ENCODE measurements at regions not wholly inside any gene's neighbourhood (a gene's known extent, or its start where the extent isn't known, plus 50 kb on each side); places are given as distances from the start of the nearest gene placed in this dataset.

DNA sequence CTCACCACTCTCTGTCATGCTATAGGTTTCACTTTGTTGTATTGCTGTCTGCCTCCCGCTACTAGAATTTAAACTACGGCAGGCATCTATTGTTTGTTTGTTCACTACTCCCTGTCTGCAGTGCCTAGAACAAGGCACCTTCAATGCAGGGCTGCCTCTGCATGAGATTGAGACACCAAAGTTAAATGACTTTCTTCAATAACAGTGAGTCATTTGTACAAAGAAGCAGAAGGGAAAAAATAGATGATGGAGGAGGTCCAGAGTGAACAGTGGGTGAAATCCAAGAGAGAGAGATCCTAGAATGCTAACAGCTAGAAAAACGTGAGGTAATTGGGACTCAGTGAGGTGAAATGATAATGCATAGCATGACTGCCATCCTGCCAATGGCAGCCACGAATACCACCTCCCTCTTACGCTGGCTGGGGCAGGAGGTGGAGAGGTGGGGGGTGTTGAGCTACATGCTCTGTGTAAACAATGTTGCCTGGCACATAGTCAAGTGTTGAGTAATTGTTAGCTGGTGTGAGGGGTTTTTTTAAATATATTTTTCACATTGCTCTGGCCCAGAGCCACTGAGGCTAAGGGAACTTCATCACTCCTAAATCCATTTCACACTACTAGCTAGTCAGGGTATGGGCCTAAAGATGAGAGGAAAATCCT lies 367.6 kb downstream of the RPS29 start:
- no peaks in the 10 kb centered on the region for H3K4me1 Mint-ChIP-seq (ENCODE audit: low read depth)
- DNase-seq (ENCODE audit: low spot score) = no peak
- no peak overlapping the region for H3K27ac Mint-ChIP-seq
- no peaks in the 10 kb centered on the region for H3K9me3 Mint-ChIP-seq
- no peaks in the 10 kb centered on the region for H3K27me3 Mint-ChIP-seq (ENCODE audit: low read depth)
- no peaks in the 10 kb centered on the region for H3K36me3 Mint-ChIP-seq (ENCODE audit: low read depth)
- H3K4me3 Mint-ChIP-seq = no peak overlapping the region

DNA sequence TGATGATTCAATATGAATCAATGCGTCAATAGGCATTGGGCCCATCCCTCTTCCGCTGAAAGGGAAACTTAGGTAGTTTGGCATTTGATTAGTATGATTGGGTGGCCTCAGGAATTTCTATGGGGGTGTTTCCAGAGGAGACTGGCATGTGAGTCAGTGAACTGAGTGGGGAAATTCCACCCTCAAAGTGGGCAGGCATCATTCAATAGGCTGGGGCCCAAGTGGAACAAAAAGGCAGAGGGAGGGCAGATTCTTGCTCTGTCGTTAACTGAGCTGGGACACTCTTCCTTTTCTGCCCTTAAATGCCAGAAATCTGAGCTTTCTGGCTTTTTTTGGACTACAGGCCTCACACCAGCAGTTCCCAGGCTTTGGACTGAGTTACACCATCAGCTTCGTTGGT lies 373.5 kb downstream of the RPS29 start:
- no peaks in the 10 kb centered on the region for H3K36me3 Mint-ChIP-seq (ENCODE audit: low read depth)
- no peaks in the 10 kb centered on the region for H3K9me3 Mint-ChIP-seq
- DNase-seq (ENCODE audit: low spot score) = no peak
- H3K27ac Mint-ChIP-seq = no peak overlapping the region
- no peaks in the 10 kb centered on the region for H3K27me3 Mint-ChIP-seq (ENCODE audit: low read depth)
- no peak overlapping the region for H3K4me3 Mint-ChIP-seq
- no peaks in the 10 kb centered on the region for H3K4me1 Mint-ChIP-seq (ENCODE audit: low read depth)

DNA sequence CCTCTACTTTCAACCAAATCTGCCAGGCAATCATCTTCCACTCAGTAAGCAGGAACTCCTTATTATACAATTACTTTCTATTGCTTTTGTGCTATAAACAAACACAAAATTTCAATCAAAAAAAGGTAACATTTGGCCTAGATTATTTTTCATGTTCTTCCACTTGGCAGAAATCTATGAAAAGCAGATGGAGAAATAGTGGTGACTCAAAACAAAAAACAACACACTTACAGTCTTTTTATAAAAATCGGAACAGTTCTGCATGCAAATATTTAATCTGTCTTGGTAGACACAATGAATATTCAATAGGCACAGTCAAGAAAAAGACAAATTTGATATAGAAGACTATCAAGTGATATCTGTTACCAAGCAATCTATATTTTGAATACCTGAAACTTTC lies 376.8 kb downstream of the RPS29 start:
- Mint-ChIP-seq H3K9me3 (no peaks in the 10 kb centered on the region), H3K27me3 (ENCODE audit: low read depth) (no peaks in the 10 kb centered on the region), H3K36me3 (ENCODE audit: low read depth) (no peaks in the 10 kb centered on the region), H3K27ac (no peak overlapping the region), H3K4me3 (no peak overlapping the region), H3K4me1 (ENCODE audit: low read depth) (no peaks in the 10 kb centered on the region)
- DNase-seq (ENCODE audit: low spot score) = no peak

DNA sequence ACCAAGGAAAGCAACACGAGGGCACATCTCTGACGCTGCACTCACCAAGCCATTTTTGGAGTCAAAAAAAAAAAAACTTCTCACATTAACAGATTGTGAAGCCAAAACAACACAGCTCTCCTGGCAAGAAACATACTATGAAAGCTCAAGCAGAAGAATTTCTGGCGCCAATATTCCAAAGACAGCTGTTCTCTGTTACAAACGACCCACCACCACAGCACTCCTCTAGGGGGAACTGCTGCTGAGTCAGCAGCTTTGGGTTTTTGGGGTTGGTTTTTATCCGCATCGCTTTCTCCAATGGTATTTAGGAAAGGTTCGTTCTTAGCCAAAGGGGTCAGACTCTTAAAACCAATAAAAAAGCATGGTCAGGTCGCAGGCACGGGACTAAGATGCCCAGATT lies 379.4 kb downstream of the RPS29 start:
- Mint-ChIP-seq H3K27me3 (ENCODE audit: low read depth) (no peaks in the 10 kb centered on the region), H3K4me1 (ENCODE audit: low read depth) (no peaks in the 10 kb centered on the region), H3K36me3 (ENCODE audit: low read depth) (no peaks in the 10 kb centered on the region), H3K4me3 (no peak overlapping the region), H3K27ac (no peak overlapping the region), H3K9me3 (no peaks in the 10 kb centered on the region)
- DNase-seq (ENCODE audit: low spot score) = no peak

DNA sequence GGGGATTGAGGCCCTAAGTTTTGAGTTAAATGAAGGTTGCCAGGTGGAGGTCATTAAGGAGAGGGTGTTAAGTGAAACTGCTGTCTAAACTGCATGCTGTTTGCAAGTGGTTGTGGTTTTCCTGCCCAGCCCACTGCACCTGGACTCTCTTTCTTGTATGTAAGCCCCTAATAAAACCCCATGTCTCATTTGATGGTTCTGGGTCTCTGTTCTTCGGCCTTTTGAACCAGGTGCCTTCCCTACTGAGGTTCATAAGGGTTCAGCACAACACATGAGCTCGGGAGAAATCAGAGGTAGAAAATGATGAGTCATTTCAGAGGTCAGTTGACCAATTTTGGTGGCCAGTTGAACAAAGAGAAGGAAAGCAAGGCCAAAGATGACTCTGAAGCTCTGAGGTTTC lies 382.5 kb downstream of the RPS29 start:
- no peaks in the 10 kb centered on the region for H3K36me3 Mint-ChIP-seq (ENCODE audit: low read depth)
- no peak overlapping the region for H3K4me3 Mint-ChIP-seq
- H3K4me1 Mint-ChIP-seq (ENCODE audit: low read depth) = no peaks in the 10 kb centered on the region
- no peak overlapping the region for H3K27ac Mint-ChIP-seq
- no peak for DNase-seq (ENCODE audit: low spot score)
- no peaks in the 10 kb centered on the region for H3K9me3 Mint-ChIP-seq
- H3K27me3 Mint-ChIP-seq (ENCODE audit: low read depth) = no peaks in the 10 kb centered on the region

DNA sequence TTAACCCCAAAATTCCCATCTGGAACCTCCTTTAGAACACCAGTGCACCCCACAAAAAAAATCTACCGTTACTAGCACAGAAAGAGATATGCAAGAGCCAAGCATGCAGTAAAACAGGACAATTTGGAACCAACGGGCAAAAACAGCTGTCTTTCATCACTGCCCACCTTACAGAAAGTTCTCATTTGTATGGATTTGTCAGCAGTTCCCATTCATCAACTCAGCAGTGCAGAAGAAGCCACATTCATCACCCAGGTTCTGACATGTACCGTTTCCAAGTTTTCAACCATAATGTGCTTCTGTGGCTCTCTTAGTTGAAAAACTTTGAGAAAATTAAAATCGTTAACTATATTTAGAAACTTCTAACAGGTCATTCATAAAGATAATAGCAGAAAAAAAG lies 387.0 kb downstream of the RPS29 start:
- H3K4me3 Mint-ChIP-seq = no peak overlapping the region
- H3K27me3 Mint-ChIP-seq (ENCODE audit: low read depth) = no peaks in the 10 kb centered on the region
- H3K4me1 Mint-ChIP-seq (ENCODE audit: low read depth) = no peaks in the 10 kb centered on the region
- H3K27ac Mint-ChIP-seq = no peak overlapping the region
- H3K9me3 Mint-ChIP-seq = no peaks in the 10 kb centered on the region
- no peak for DNase-seq (ENCODE audit: low spot score)
- no peaks in the 10 kb centered on the region for H3K36me3 Mint-ChIP-seq (ENCODE audit: low read depth)

DNA sequence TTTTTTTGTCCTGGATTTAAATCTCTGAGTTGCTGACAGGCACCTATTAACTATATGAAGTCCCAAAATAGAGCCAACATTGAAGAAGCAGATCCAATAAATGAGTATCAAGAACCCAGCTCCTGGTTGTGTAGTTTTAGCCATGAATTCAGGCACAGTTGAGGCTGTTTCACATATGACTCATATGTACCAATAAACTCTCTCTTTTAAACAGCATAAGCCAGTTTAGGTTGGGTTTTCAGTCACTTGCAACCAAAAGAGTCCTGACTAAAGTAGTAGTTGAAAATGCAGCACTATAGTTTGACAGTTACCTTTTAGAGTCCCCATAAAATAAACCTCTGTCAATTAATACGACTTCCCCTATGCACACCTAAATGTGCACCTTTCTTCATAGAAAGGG lies 389.9 kb downstream of the RPS29 start:
- no peak for DNase-seq (ENCODE audit: low spot score)
- H3K27ac Mint-ChIP-seq = no peak overlapping the region
- no peaks in the 10 kb centered on the region for H3K27me3 Mint-ChIP-seq (ENCODE audit: low read depth)
- no peak overlapping the region for H3K4me3 Mint-ChIP-seq
- H3K9me3 Mint-ChIP-seq = no peaks in the 10 kb centered on the region
- H3K4me1 Mint-ChIP-seq (ENCODE audit: low read depth) = no peaks in the 10 kb centered on the region
- no peaks in the 10 kb centered on the region for H3K36me3 Mint-ChIP-seq (ENCODE audit: low read depth)

DNA sequence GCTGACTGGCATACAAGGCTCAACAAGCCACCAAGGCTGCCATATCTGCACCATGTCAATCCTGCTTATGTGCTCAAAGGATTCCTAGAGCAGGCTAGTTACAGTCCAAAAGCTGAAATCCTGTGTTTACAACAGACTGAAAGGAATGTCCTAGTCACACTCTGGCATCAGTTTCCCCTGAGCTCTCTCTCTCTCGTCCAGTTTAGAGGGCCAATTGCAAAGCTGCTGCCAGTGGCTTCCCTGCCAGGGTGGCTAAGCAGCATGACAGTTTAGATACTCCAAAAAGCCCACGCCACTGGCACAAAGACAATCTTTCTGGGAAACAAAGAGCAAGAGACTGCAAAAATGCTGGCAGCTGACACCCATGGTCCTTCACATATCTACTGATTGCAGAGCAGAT lies 392.1 kb downstream of the RPS29 start:
- Mint-ChIP-seq H3K27me3 (ENCODE audit: low read depth) (no peaks in the 10 kb centered on the region), H3K9me3 (no peaks in the 10 kb centered on the region), H3K4me1 (ENCODE audit: low read depth) (no peaks in the 10 kb centered on the region), H3K36me3 (ENCODE audit: low read depth) (no peaks in the 10 kb centered on the region), H3K4me3 (no peak overlapping the region), H3K27ac (no peak overlapping the region)
- no peak for DNase-seq (ENCODE audit: low spot score)

DNA sequence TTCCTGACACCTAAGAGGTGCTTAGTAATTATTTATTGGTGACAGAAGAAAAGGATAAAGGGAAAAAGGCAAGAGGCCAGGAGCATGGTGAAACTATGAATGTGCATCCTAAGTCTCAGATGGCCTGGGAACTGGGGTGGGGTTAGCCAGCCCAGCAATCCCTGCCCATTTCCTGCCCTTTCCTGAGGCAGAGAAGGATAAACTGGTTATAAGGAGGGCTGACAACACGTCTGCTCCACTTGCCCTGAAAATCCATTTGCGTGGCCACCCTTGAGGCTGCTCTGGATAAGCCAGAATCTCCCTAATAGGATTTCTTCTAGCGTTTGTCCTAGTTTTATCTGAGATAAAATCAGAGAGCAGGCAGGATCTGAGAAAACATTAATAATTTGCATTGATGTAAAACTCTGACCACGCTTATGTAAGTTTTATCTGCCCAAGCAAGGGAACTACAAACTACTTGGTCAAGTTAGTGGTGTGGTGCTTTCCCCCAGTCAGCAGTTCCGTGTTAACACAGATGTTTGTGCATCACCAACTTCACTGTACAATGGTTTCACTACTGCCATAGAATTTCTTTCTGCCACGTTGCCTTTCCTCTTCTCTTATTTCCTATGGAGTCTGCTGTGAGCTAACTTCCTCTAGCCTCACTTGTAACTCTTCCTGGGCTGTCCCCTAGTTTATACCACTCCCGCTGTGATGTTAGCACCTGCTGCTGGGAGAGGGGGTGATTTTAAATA lies 392.7 kb downstream of the RPS29 start:
- Mint-ChIP-seq H3K36me3 (ENCODE audit: low read depth) (no peaks in the 10 kb centered on the region), H3K4me1 (ENCODE audit: low read depth) (no peaks in the 10 kb centered on the region), H3K9me3 (no peaks in the 10 kb centered on the region), H3K4me3 (no peak overlapping the region), H3K27me3 (ENCODE audit: low read depth) (no peaks in the 10 kb centered on the region), H3K27ac (no peak overlapping the region)
- no peak for DNase-seq (ENCODE audit: low spot score)

DNA sequence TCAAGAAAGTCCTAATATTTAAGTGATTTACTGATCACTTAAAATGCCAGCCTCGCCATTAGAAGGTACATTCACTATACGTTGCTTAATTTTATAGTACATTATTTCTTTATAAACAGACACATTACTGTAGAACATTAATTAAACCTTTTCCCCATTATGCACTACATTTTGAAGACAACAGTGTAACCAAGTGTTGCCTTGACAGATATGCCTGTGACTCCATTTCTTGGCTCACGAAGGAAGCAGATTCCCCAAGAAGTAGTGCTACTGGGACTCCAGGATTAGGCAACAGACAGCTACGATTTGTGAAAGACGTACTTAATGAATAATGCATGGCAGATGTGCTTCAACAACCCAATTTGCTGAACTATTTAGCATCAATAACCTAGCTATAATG lies 394.8 kb downstream of the RPS29 start:
- Mint-ChIP-seq H3K36me3 (ENCODE audit: low read depth) (no peaks in the 10 kb centered on the region), H3K27ac (no peak overlapping the region), H3K9me3 (no peaks in the 10 kb centered on the region), H3K4me1 (ENCODE audit: low read depth) (no peaks in the 10 kb centered on the region), H3K4me3 (no peak overlapping the region), H3K27me3 (ENCODE audit: low read depth) (no peaks in the 10 kb centered on the region)
- no peak for DNase-seq (ENCODE audit: low spot score)

DNA sequence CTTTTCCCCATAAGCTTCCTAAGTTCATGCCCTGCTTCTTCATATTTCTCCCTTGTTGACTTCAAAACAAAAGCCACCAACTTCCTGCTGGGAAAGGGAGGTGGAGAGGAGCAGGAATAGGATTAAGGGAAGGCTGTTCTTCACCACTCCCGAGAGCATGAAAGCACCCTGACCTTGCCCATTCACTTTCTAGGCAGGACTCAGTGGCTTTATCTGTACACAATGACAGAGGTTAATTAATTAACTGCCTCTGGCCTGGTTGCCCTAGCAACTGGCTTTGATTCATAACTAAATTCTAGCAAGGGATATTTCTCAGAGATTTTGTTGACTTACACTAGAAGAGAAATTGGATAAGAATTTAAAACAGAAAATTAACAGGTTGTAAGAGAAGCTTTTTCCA lies 396.8 kb downstream of the RPS29 start:
- Mint-ChIP-seq H3K27me3 (ENCODE audit: low read depth) (no peaks in the 10 kb centered on the region), H3K27ac (no peak overlapping the region), H3K36me3 (ENCODE audit: low read depth) (no peaks in the 10 kb centered on the region), H3K4me1 (ENCODE audit: low read depth) (no peaks in the 10 kb centered on the region), H3K4me3 (no peak overlapping the region), H3K9me3 (no peaks in the 10 kb centered on the region)
- DNase-seq (ENCODE audit: low spot score) = no peak

DNA sequence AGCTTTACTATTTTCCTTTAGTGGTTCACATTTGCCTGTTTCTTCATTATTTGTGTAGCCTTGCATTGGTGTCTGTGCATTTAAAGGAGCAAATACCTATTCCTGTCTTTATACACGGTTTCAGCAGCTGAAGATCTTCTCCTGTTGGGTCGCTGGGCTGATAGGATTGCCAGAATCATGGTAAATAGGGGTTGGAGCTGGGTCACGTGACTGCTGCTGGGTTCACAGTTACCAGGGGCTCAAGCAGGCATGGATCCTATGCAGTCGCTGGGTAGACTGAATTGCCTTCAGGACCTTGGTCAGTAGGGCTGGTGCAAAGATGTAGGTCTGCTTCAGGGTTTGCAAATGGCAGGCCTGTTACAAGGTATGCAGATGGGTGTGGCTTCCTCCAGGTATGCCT lies 398.4 kb downstream of the RPS29 start:
- no peaks in the 10 kb centered on the region for H3K4me1 Mint-ChIP-seq (ENCODE audit: low read depth)
- no peak overlapping the region for H3K27ac Mint-ChIP-seq
- no peaks in the 10 kb centered on the region for H3K27me3 Mint-ChIP-seq (ENCODE audit: low read depth)

DNA sequence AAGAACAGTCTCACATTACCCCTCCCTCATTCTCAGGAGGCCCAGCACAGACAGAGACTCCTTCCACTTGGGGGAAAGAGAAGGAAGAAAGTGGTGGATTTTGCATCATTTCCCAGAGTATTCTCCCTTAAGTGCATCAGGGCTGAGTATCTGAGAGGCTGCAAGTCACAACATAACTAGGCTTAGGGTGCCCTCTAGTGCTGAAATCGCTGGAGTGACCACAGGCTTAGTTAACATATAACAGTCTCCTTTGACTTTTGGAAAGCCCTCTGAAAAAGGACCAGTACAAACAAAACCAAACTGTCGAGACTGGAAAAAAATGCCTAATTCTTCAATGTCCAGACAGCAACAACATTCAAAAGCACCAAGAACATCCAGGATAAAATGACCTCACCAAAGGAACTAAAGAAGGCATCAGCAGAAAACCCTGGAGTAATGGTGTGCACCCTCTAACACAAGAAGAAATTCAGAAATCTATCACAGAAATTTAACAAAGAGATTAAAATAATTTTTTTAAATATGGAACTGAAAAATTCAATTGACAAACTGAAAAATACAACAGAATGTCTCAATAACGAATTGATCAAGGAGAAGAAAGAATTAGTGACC lies 412.3 kb downstream of the RPS29 start:
- Mint-ChIP-seq H3K4me3 (no peak overlapping the region), H3K4me1 (ENCODE audit: low read depth) (no peaks in the 10 kb centered on the region), H3K9me3 (no peaks in the 10 kb centered on the region), H3K36me3 (ENCODE audit: low read depth) (no peaks in the 10 kb centered on the region), H3K27ac (no peak overlapping the region), H3K27me3 (ENCODE audit: low read depth) (no peaks in the 10 kb centered on the region)
- DNase-seq (ENCODE audit: low spot score) = peak; percentile 23

More for the DNA sequence above, 398.4 kb downstream of the RPS29 start:
- Mint-ChIP-seq H3K9me3 (no peaks in the 10 kb centered on the region), H3K4me3 (no peak overlapping the region), H3K36me3 (ENCODE audit: low read depth) (no peaks in the 10 kb centered on the region)
- DNase-seq (ENCODE audit: low spot score) = no peak

DNA sequence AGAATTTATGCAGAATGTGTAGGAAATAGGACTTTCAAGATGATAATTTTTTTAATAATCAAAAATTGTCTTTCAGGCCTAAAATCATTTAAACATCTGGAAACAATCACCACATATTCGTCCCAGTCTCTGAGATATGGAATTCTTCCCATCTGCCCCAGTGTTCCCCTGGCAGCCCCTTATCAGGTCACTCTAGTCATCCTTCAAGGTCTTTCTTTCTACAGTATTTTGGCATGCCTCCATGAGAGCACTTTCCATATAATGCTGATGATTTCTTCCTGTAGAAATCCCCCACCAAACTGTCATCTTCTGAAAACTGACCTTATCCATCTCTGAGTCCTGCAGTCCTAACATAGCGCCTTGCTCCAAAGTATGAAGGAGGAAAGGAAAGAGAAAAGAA lies 422.1 kb downstream of the RPS29 start:
- Mint-ChIP-seq H3K4me3 (no peak overlapping the region), H3K27me3 (ENCODE audit: low read depth) (no peaks in the 10 kb centered on the region), H3K27ac (no peak overlapping the region), H3K9me3 (no peaks in the 10 kb centered on the region), H3K36me3 (ENCODE audit: low read depth) (no peaks in the 10 kb centered on the region), H3K4me1 (ENCODE audit: low read depth) (no peaks in the 10 kb centered on the region)
- no peak for DNase-seq (ENCODE audit: low spot score)
